ENCODE measurements at regions not wholly inside any gene's neighbourhood (a gene's known extent, or its start where the extent isn't known, plus 50 kb on each side); places are given as distances from the start of the nearest gene placed in this dataset.
"Not testable (repeated sequence)": the region's sequence is repeated elsewhere in the genome, so short reads cannot be mapped to it uniquely, and the experiment has no call there.

GRCh38 chr10:63058236-63058635 lies 74.9 kb upstream of the NRBF2 start:
- Mint-ChIP-seq H3K27me3 (peaks cover 5 to 8% of the 10 kb centered on the region in 2 donors), H3K4me3 (no peak overlapping the region), H3K27ac (no peak overlapping the region), H3K36me3 (no peaks in the 10 kb centered on the region), H3K9me3 (no peaks in the 10 kb centered on the region), H3K4me1 (no peaks in the 10 kb centered on the region)
- Histone ChIP-seq H3K27me3 (ENCODE audit: insufficient read depth, low read length) (no peaks in the 10 kb centered on the region), H3K9me3 (ENCODE audit: control insufficient read depth in 1 of 2, low read length in 2 of 2) (no peaks in the 10 kb centered on the region), H3K27ac (ENCODE audit: low read depth, low read length) (no peak overlapping the region), H3K4me1 (ENCODE audit: insufficient read depth, low read length) (no peaks in the 10 kb centered on the region), H3K36me3 (ENCODE audit: insufficient read depth, low read length) (no peaks in the 10 kb centered on the region), H3K4me3 (ENCODE audit: low read length in 2 of 2) (no peak overlapping the region)
- no peak for DNase-seq
- intact Hi-C loops (cut with micrococcal nuclease): no loop called here
- CTCF ChIA-PET (ENCODE audit: partially characterized antibody): interaction anchor here (1.0 kb wide), 1 partner anchor 15 kb away, joined by 4 read pairs; no protein-coding TSS in a partner anchor
- POLR2A ChIA-PET (ENCODE audit: partially characterized antibody): no interaction called here

GRCh38 chr10:63057509-63057908 lies 75.6 kb upstream of the NRBF2 start:
- Mint-ChIP-seq H3K4me1 (no peaks in the 10 kb centered on the region), H3K4me3 (no peak overlapping the region), H3K9me3 (no peaks in the 10 kb centered on the region), H3K27ac (no peak overlapping the region), H3K27me3 (peaks cover 4 to 6% of the 10 kb centered on the region in 2 donors), H3K36me3 (no peaks in the 10 kb centered on the region)
- no peaks in the 10 kb centered on the region for H3K36me3 ChIP-seq (ENCODE audit: insufficient read depth, low read length)
- H3K27me3 ChIP-seq (ENCODE audit: insufficient read depth, low read length): no peaks in the 10 kb centered on the region
- no peaks in the 10 kb centered on the region for H3K4me1 ChIP-seq (ENCODE audit: insufficient read depth, low read length)
- no peak overlapping the region for H3K4me3 ChIP-seq (ENCODE audit: low read length in 2 of 2)
- intact Hi-C loops (cut with micrococcal nuclease): no loop called here
- ChIA-PET CTCF (ENCODE audit: partially characterized antibody) (interaction anchor here (1.0 kb wide), 1 partner anchor 15 kb away, joined by 4 read pairs; no protein-coding TSS in a partner anchor), POLR2A (ENCODE audit: partially characterized antibody) (no interaction called here)
- H3K9me3 ChIP-seq (ENCODE audit: control insufficient read depth in 1 of 2, low read length in 2 of 2): no peaks in the 10 kb centered on the region
- no peak for DNase-seq
- H3K27ac ChIP-seq (ENCODE audit: low read depth, low read length): no peak overlapping the region

- ChIA-PET POLR2A (ENCODE audit: partially characterized antibody) (interaction anchor here (0.6 kb wide), 1 partner anchor 57 kb away, joined by 3 read pairs; no protein-coding TSS in a partner anchor), CTCF (ENCODE audit: partially characterized antibody) (no interaction called here)
- Histone ChIP-seq H3K27ac (ENCODE audit: low read depth, low read length) (no peak overlapping the region), H3K9me3 (ENCODE audit: control insufficient read depth in 1 of 2, low read length in 2 of 2) (no peaks in the 10 kb centered on the region), H3K27me3 (ENCODE audit: insufficient read depth, low read length) (no peaks in the 10 kb centered on the region), H3K36me3 (ENCODE audit: insufficient read depth, low read length) (no peaks in the 10 kb centered on the region), H3K4me3 (ENCODE audit: low read length in 2 of 2) (no peak overlapping the region), H3K4me1 (ENCODE audit: insufficient read depth, low read length) (no peaks in the 10 kb centered on the region)
- no peaks in the 10 kb centered on the region for H3K36me3 Mint-ChIP-seq
- no peaks in the 10 kb centered on the region for H3K4me1 Mint-ChIP-seq
- no peak overlapping the region for H3K27ac Mint-ChIP-seq
- no peak overlapping the region for H3K4me3 Mint-ChIP-seq
- intact Hi-C loops (cut with micrococcal nuclease): no loop called here
- H3K27me3 Mint-ChIP-seq: peaks cover 3% of the 10 kb centered on the region in 2 donors
- no peaks in the 10 kb centered on the region for H3K9me3 Mint-ChIP-seq
- no peak for DNase-seq
These were observed 77.4 kb upstream of the NRBF2 start for GRCh38 chr10:63055705-63056104.

- POLR2A ChIA-PET (ENCODE audit: partially characterized antibody): no interaction called here
These were observed 78.1 kb upstream of the NRBF2 start for GRCh38 chr10:63054889-63055611.

GRCh38 chr10:63052083-63052482 lies 81.0 kb upstream of the NRBF2 start:
- ChIA-PET CTCF (ENCODE audit: partially characterized antibody) (no interaction called here), POLR2A (ENCODE audit: partially characterized antibody) (no interaction called here)
- H3K9me3 Mint-ChIP-seq: peaks cover 0 to 4% (median 0%) of the 10 kb centered on the region in 8 donors
- Histone ChIP-seq H3K9me3 (ENCODE audit: control insufficient read depth in 1 of 2, low read length in 2 of 2) (no peaks in the 10 kb centered on the region), H3K27me3 (ENCODE audit: insufficient read depth, low read length) (no peaks in the 10 kb centered on the region), H3K4me1 (ENCODE audit: insufficient read depth, low read length) (no peaks in the 10 kb centered on the region), H3K36me3 (ENCODE audit: insufficient read depth, low read length) (no peaks in the 10 kb centered on the region), H3K27ac (ENCODE audit: low read depth, low read length) (no peak overlapping the region), H3K4me3 (ENCODE audit: low read length in 2 of 2) (no peak overlapping the region)
- H3K4me3 Mint-ChIP-seq: no peak overlapping the region
- intact Hi-C loops (cut with micrococcal nuclease): no loop called here
- H3K4me1 Mint-ChIP-seq: no peaks in the 10 kb centered on the region
- no peak overlapping the region for H3K27ac Mint-ChIP-seq
- no peak for DNase-seq
- H3K36me3 Mint-ChIP-seq: no peaks in the 10 kb centered on the region
- H3K27me3 Mint-ChIP-seq: peaks cover 20 to 24% of the 10 kb centered on the region in 2 donors

More at GRCh38 chr10:63054889-63055611, 78.1 kb upstream of the NRBF2 start:
- no peaks in the 10 kb centered on the region for H3K4me1 Mint-ChIP-seq
- Histone ChIP-seq H3K4me1 (ENCODE audit: insufficient read depth, low read length) (no peaks in the 10 kb centered on the region), H3K27ac (ENCODE audit: low read depth, low read length) (no peak overlapping the region), H3K4me3 (ENCODE audit: low read length in 2 of 2) (no peak overlapping the region), H3K9me3 (ENCODE audit: control insufficient read depth in 1 of 2, low read length in 2 of 2) (no peaks in the 10 kb centered on the region), H3K36me3 (ENCODE audit: insufficient read depth, low read length) (no peaks in the 10 kb centered on the region), H3K27me3 (ENCODE audit: insufficient read depth, low read length) (no peaks in the 10 kb centered on the region)
- H3K27ac Mint-ChIP-seq: no peak overlapping the region
- H3K27me3 Mint-ChIP-seq: peaks cover 5 to 7% of the 10 kb centered on the region in 2 donors
- peaks cover 0 to 2% (median 0%) of the 10 kb centered on the region in 8 donors for H3K9me3 Mint-ChIP-seq
- intact Hi-C loops (cut with micrococcal nuclease): no loop called here
- no peak overlapping the region for H3K4me3 Mint-ChIP-seq
- CTCF ChIA-PET (ENCODE audit: partially characterized antibody): no interaction called here
- DNase-seq: no peak
- H3K36me3 Mint-ChIP-seq: no peaks in the 10 kb centered on the region

- CTCF ChIA-PET (ENCODE audit: partially characterized antibody): interaction anchor here (0.9 kb wide), 1 partner anchor 11 kb away, joined by 4 read pairs; no protein-coding TSS in a partner anchor
- POLR2A ChIA-PET (ENCODE audit: partially characterized antibody): no interaction called here
- H3K4me1 ChIP-seq (ENCODE audit: insufficient read depth, low read length): no peaks in the 10 kb centered on the region
- no peak for DNase-seq
- Mint-ChIP-seq H3K36me3 (peaks cover under 1 to 5% of the 10 kb centered on the region in 2 donors), H3K4me3 (no peak overlapping the region), H3K4me1 (no peaks in the 10 kb centered on the region), H3K27me3 (peaks cover 26 to 32% of the 10 kb centered on the region in 2 donors), H3K27ac (no peak overlapping the region), H3K9me3 (peaks cover 3 to 46% (median 24%) of the 10 kb centered on the region in 8 donors)
- H3K27ac ChIP-seq (ENCODE audit: low read depth, low read length): no peak overlapping the region
- H3K4me3 ChIP-seq (ENCODE audit: low read length in 2 of 2): no peak overlapping the region
- no peaks in the 10 kb centered on the region for H3K36me3 ChIP-seq (ENCODE audit: insufficient read depth, low read length)
- intact Hi-C loops (cut with micrococcal nuclease): no loop called here
- H3K9me3 ChIP-seq (ENCODE audit: control insufficient read depth in 1 of 2, low read length in 2 of 2): no peaks in the 10 kb centered on the region
- no peaks in the 10 kb centered on the region for H3K27me3 ChIP-seq (ENCODE audit: insufficient read depth, low read length)
These were observed 90.9 kb upstream of the NRBF2 start for GRCh38 chr10:63042256-63042655.

GRCh38 chr10:63033616-63034185 lies 99.4 kb upstream of the NRBF2 start:
- CTCF ChIA-PET (ENCODE audit: partially characterized antibody); H3K4me1 Mint-ChIP-seq; POLR2A ChIA-PET (ENCODE audit: partially characterized antibody): not testable (repeated sequence)

More at GRCh38 chr10:63033616-63034185, 99.4 kb upstream of the NRBF2 start:
- H3K4me3 ChIP-seq (ENCODE audit: low read length in 2 of 2); H3K36me3 Mint-ChIP-seq; DNase-seq; H3K27ac ChIP-seq (ENCODE audit: low read depth, low read length); H3K27me3 ChIP-seq (ENCODE audit: insufficient read depth, low read length); H3K27ac Mint-ChIP-seq; H3K27me3 Mint-ChIP-seq; H3K9me3 ChIP-seq (ENCODE audit: control insufficient read depth in 1 of 2, low read length in 2 of 2); H3K4me3 Mint-ChIP-seq; H3K36me3 ChIP-seq (ENCODE audit: insufficient read depth, low read length); H3K4me1 ChIP-seq (ENCODE audit: insufficient read depth, low read length); intact Hi-C loops (cut with micrococcal nuclease): not testable (repeated sequence)
- peaks cover 0 to 14% (median 6%) of the 10 kb centered on the region in 8 donors for H3K9me3 Mint-ChIP-seq
